Right atrium auricular region (tissue), 2 donors: ENCODE measurements at regions not wholly inside any gene's neighbourhood (a gene's known extent, or its start where the extent isn't known, plus 50 kb on each side); places are given as distances from the start of the nearest gene placed in this dataset.

Source experiments
- DNase-seq: peaks from one replicate; pipeline ENCODE4 v3.0.0-alpha.2; 2019; ENCODE audit warnings: low spot score
- H3K27ac ChIP-seq, 2 donors: fragments of 200-600 bp; sonication (generic); 1 replicate in 1 of 2; 2 replicates in 1 of 2; pipeline ENCODE4 v1.5.1; 2016 to 2019
- H3K27me3 ChIP-seq, 2 donors: fragments of 200-600 bp; sonication (generic); one replicate each; pipeline versions ENCODE4 v1.5.1 to v1.6.0; 2017 to 2019
- H3K36me3 ChIP-seq: fragments of 200-600 bp; sonication (generic); one replicate; pipeline ENCODE4 v1.5.1; 2016
- H3K4me1 ChIP-seq, 2 donors: fragments of 200-600 bp; sonication (generic); one replicate each; pipeline versions ENCODE4 v1.5.1 to v1.6.0; 2017 to 2019
- H3K4me3 ChIP-seq, 2 donors: fragments of 200-600 bp; sonication (generic); 1 replicate in 1 of 2; 2 replicates in 1 of 2; pipeline ENCODE4 v1.5.1; 2017 to 2019; ENCODE audit warnings: mild to moderate bottlenecking in 1 of 2, moderate library complexity in 1 of 2
- H3K9me3 ChIP-seq, 2 donors: fragments of 200-600 bp; sonication (generic); one replicate each; pipeline ENCODE4 v1.5.1; 2019
- CTCF ChIP-seq, 2 donors: fragments of 200-600 bp; sonication (generic); IDR thresholded peaks; one replicate each; pipeline ENCODE4 v1.5.1; 2019; ENCODE audit warnings: antibody characterized with exemption in 2 of 2

- Histone ChIP-seq H3K36me3 (no peaks in the 10 kb centered on the region), H3K9me3 (no peaks in the 10 kb centered on the region), H3K27ac (no peak overlapping the region), H3K4me1 (no peaks in the 10 kb centered on the region), H3K4me3 (no peak overlapping the region), H3K27me3 (no peaks in the 10 kb centered on the region)
- no peak for TF ChIP-seq CTCF (IDR thresholded peaks at IDR 0.05)
- DNase-seq: no peak
Measured at GRCh38 chr15:70238917-70239316, 141.2 kb upstream of the TLE3 start.

- Histone ChIP-seq H3K36me3 (no peaks in the 10 kb centered on the region), H3K27me3 (no peaks in the 10 kb centered on the region), H3K9me3 (no peaks in the 10 kb centered on the region), H3K4me3 (no peak overlapping the region), H3K4me1 (no peaks in the 10 kb centered on the region), H3K27ac (no peak overlapping the region)
- no peak for DNase-seq
- no peak for TF ChIP-seq CTCF (IDR thresholded peaks at IDR 0.05)
Measured at GRCh38 chr15:70237626-70238025, 139.9 kb upstream of the TLE3 start.

- no peak overlapping the region for H3K4me3 ChIP-seq
- no peaks in the 10 kb centered on the region for H3K27me3 ChIP-seq
- H3K4me1 ChIP-seq: no peaks in the 10 kb centered on the region
- peaks cover 0 to 9% of the 10 kb centered on the region in 2 donors for H3K9me3 ChIP-seq
- TF ChIP-seq CTCF (IDR thresholded peaks at IDR 0.05): no peak
- no peaks in the 10 kb centered on the region for H3K36me3 ChIP-seq
- H3K27ac ChIP-seq: no peak overlapping the region
- no peak for DNase-seq
Measured at GRCh38 chr15:70236341-70237086, 138.8 kb upstream of the TLE3 start.

GRCh38 chr15:70235347-70235746 is 137.6 kb upstream of the TLE3 start:
- no peak for DNase-seq
- Histone ChIP-seq H3K4me3 (no peak overlapping the region), H3K36me3 (no peaks in the 10 kb centered on the region), H3K4me1 (no peaks in the 10 kb centered on the region), H3K9me3 (peaks cover 0 to 14% of the 10 kb centered on the region in 2 donors), H3K27ac (no peak overlapping the region), H3K27me3 (no peaks in the 10 kb centered on the region)
- TF ChIP-seq CTCF (IDR thresholded peaks at IDR 0.05): no peak

- no peak for DNase-seq
- Histone ChIP-seq H3K27me3 (no peaks in the 10 kb centered on the region), H3K4me1 (no peaks in the 10 kb centered on the region), H3K27ac (no peak overlapping the region), H3K36me3 (no peaks in the 10 kb centered on the region), H3K9me3 (peaks cover 0 to 14% of the 10 kb centered on the region in 2 donors), H3K4me3 (no peak overlapping the region)
- TF ChIP-seq CTCF (IDR thresholded peaks at IDR 0.05): no peak
Measured at GRCh38 chr15:70234256-70234905, 136.7 kb upstream of the TLE3 start.
